ENCODE measurements at regions not wholly inside any gene's neighbourhood (a gene's known extent, or its start where the extent isn't known, plus 50 kb on each side); places are given as distances from the start of the nearest gene placed in this dataset.

GRCh38 chr7:115359955-115360354 lies 438.1 kb downstream of the MDFIC start:
- no peak for TF ChIP-seq CTCF (IDR thresholded peaks at IDR 0.05)
- no peak for TF ChIP-seq EZH2 (IDR thresholded peaks at IDR 0.05; ENCODE audit: borderline replicate concordance, insufficient read depth, low read depth, low read length, poor library complexity, severe bottlenecking)
- no peak overlapping the region for H3K27ac Mint-ChIP-seq
- H3K4me1 Mint-ChIP-seq = peaks cover 12% of the 10 kb centered on the region
- H3K9me3 Mint-ChIP-seq (ENCODE audit: insufficient read depth) = no peaks in the 10 kb centered on the region
- H3K27me3 Mint-ChIP-seq = no peaks in the 10 kb centered on the region
- Histone ChIP-seq H3K27me3 (replicated peaks in 1 of 4; ENCODE audit: control extremely low read depth in 1 of 4, control insufficient read depth in 3 of 4, insufficient read depth in 4 of 4, low read length in 3 of 4) (no peaks in the 10 kb centered on the region), H3K4me1 (ENCODE audit: control insufficient read depth in 2 of 2, insufficient read depth in 2 of 2, low read length in 2 of 2) (peaks cover 0 to 6% of the 10 kb centered on the region in 2 donors), H2AFZ (ENCODE audit: insufficient read depth, low read depth, low read length, poor library complexity, severe bottlenecking) (peak overlapping the region; percentile 49), H3K79me2 (ENCODE audit: control insufficient read depth, insufficient read depth, low read length) (no peaks in the 10 kb centered on the region), H3K4me3 (ENCODE audit: control extremely low read depth in 1 of 5, extremely low read depth in 1 of 5, insufficient read depth in 1 of 5, low read depth in 2 of 5, low read length in 4 of 5) (no peak overlapping the region), H3K27ac (ENCODE audit: low read length in 2 of 2) (no peak overlapping the region), H3K4me2 (replicated peaks; ENCODE audit: low read depth, low read length, poor library complexity, severe bottlenecking) (no peak overlapping the region), H3K9ac (ENCODE audit: low read length) (no peak overlapping the region), H3K9me3 (ENCODE audit: control extremely low read depth in 1 of 3, control insufficient read depth in 2 of 3, insufficient read depth in 1 of 3, low read length in 2 of 3) (no peaks in the 10 kb centered on the region), H3K36me3 (replicated peaks in 1 of 2; ENCODE audit: control extremely low read depth in 1 of 2, control insufficient read depth in 1 of 2, extremely low read depth in 1 of 2, insufficient read depth in 2 of 2, low read length in 1 of 2) (no peaks in the 10 kb centered on the region), H4K20me1 (ENCODE audit: control insufficient read depth, insufficient read depth, low read length, poor library complexity, severe bottlenecking) (no peaks in the 10 kb centered on the region)
- ChIA-PET POLR2A (no interaction called here), CTCF (no interaction called here)
- DNase-seq (no peak), ATAC-seq (ENCODE audit: low read depth) (no peak)
- intact Hi-C loops (cut with micrococcal nuclease) = loop anchor here (5.0 kb wide), 1 partner anchor 87 kb away; no protein-coding TSS in a partner anchor
- H3K4me3 Mint-ChIP-seq = no peak overlapping the region

- no peak overlapping the region for H3K4me2 ChIP-seq (replicated peaks; ENCODE audit: low read depth, low read length, poor library complexity, severe bottlenecking)
- ChIA-PET CTCF (interaction anchor here (1.1 to 1.9 kb wide), 2 partner anchors 103 to 494 kb away, joined by 3 to 8 read pairs; no protein-coding TSS in a partner anchor), POLR2A (no interaction called here)
- H3K4me3 ChIP-seq (ENCODE audit: control extremely low read depth in 1 of 5, extremely low read depth in 1 of 5, insufficient read depth in 1 of 5, low read depth in 2 of 5, low read length in 4 of 5) = no peak overlapping the region
- ATAC-seq (ENCODE audit: low read depth) (peak; percentile 31), DNase-seq (no peak)
- Mint-ChIP-seq H3K9me3 (ENCODE audit: insufficient read depth) (no peaks in the 10 kb centered on the region), H3K27me3 (no peaks in the 10 kb centered on the region), H3K4me3 (no peak overlapping the region), H3K4me1 (peaks cover 12% of the 10 kb centered on the region), H3K27ac (no peak overlapping the region)
- H3K4me1 ChIP-seq (ENCODE audit: control insufficient read depth in 2 of 2, insufficient read depth in 2 of 2, low read length in 2 of 2) = peaks cover 0 to 6% of the 10 kb centered on the region in 2 donors
- H3K27ac ChIP-seq (ENCODE audit: low read length in 2 of 2) = no peak overlapping the region
- H3K9ac ChIP-seq (ENCODE audit: low read length) = no peak overlapping the region
- no peaks in the 10 kb centered on the region for H3K27me3 ChIP-seq (replicated peaks in 1 of 4; ENCODE audit: control extremely low read depth in 1 of 4, control insufficient read depth in 3 of 4, insufficient read depth in 4 of 4, low read length in 3 of 4)
- no peaks in the 10 kb centered on the region for H3K79me2 ChIP-seq (ENCODE audit: control insufficient read depth, insufficient read depth, low read length)
- H3K9me3 ChIP-seq (ENCODE audit: control extremely low read depth in 1 of 3, control insufficient read depth in 2 of 3, insufficient read depth in 1 of 3, low read length in 2 of 3) = no peaks in the 10 kb centered on the region
- no peaks in the 10 kb centered on the region for H4K20me1 ChIP-seq (ENCODE audit: control insufficient read depth, insufficient read depth, low read length, poor library complexity, severe bottlenecking)
- no peaks in the 10 kb centered on the region for H3K36me3 ChIP-seq (replicated peaks in 1 of 2; ENCODE audit: control extremely low read depth in 1 of 2, control insufficient read depth in 1 of 2, extremely low read depth in 1 of 2, insufficient read depth in 2 of 2, low read length in 1 of 2)
- H2AFZ ChIP-seq (ENCODE audit: insufficient read depth, low read depth, low read length, poor library complexity, severe bottlenecking) = peak overlapping the region; percentile 49
- TF ChIP-seq EZH2 (IDR thresholded peaks at IDR 0.05; ENCODE audit: borderline replicate concordance, insufficient read depth, low read depth, low read length, poor library complexity, severe bottlenecking) = no peak
- no peak for TF ChIP-seq CTCF (IDR thresholded peaks at IDR 0.05)
- intact Hi-C loops (cut with micrococcal nuclease) = loop anchor here (5.0 kb wide), 1 partner anchor 88 kb away; no protein-coding TSS in a partner anchor
- no CpG with 5 or more reads among the region's 1 CpG for WGBS (ENCODE audit: insufficient coverage)
Measured at GRCh38 chr7:115359119-115359518, 437.2 kb downstream of the MDFIC start.
